Sigmoid colon (tissue), 6 donors: ENCODE measurements at regions not wholly inside any gene's neighbourhood (a gene's known extent, or its start where the extent isn't known, plus 50 kb on each side); places are given as distances from the start of the nearest gene placed in this dataset.
"Not testable (repeated sequence)": the region's sequence is repeated elsewhere in the genome, so short reads cannot be mapped to it uniquely, and the experiment has no call there.

Experiments used
- DNase-seq: peaks from one replicate; pipeline ENCODE4 v3.0.0-alpha.2; 2019
- H3K27ac ChIP-seq, 4 donors: fragments of 200-600 bp; sonication (generic); one replicate each; pipeline ENCODE4 v1.5.1; 2016 to 2019; ENCODE audit warnings: mild to moderate bottlenecking in 1 of 4
- H3K27me3 ChIP-seq, 3 donors: fragments of 200-600 bp; sonication (generic); one replicate each; pipeline ENCODE4 v1.5.1; 2019; ENCODE audit warnings: mild to moderate bottlenecking in 1 of 3
- H3K36me3 ChIP-seq, 4 donors: fragments of 200-600 bp; sonication (generic); one replicate each; pipeline ENCODE4 v1.5.1; 2016 to 2019
- H3K4me1 ChIP-seq, 4 donors: fragments of 200-600 bp; sonication (generic); one replicate each; pipeline ENCODE4 v1.5.1; 2017 to 2019
- H3K4me3 ChIP-seq, 4 donors: fragments of 200-600 bp; sonication (generic); one replicate each; pipeline ENCODE4 v1.5.1; 2017 to 2019; ENCODE audit warnings: mild to moderate bottlenecking in 2 of 4, moderate library complexity in 1 of 4
- H3K9me3 ChIP-seq, 4 donors: fragments of 200-600 bp in 3 of 4; sonication (generic) in 3 of 4; one replicate each; pipeline versions ENCODE4 v1.5.1 to v1.6.1; 2013 to 2019
- EP300 ChIP-seq, 4 donors: sonication (generic); formaldehyde crosslinking; IDR thresholded peaks; one replicate each; pipeline ENCODE4 v1.6.1; 2017; ENCODE audit warnings: antibody characterized with exemption in 4 of 4
- POLR2A ChIP-seq, 2 donors: fragments of 450-650 bp; IDR thresholded peaks; one replicate each; pipeline ENCODE4 v1.6.1; 2016; ENCODE audit warnings: antibody characterized with exemption in 2 of 2, mild to moderate bottlenecking in 2 of 2, moderate library complexity in 2 of 2
- POLR2AphosphoS5 ChIP-seq, 4 donors: sonication (generic); formaldehyde crosslinking; IDR thresholded peaks; one replicate each; pipeline ENCODE4 v1.6.1; 2017; ENCODE audit warnings: antibody characterized with exemption in 4 of 4
- WGBS, 2 donors: extraction: QIAGEN DNeasy Blood & Tissue Kit; methylation state at CpG; one replicate each; pipeline ENCODE4 v1.1.7; 2013; 5-methylcytosine and 5-hydroxymethylcytosine counted together
- intact Hi-C: fragments of 100-400 bp; cut with DNase I; formaldehyde crosslinking; loops from one replicate; pipeline ENCODE4 v1.15.1; 2023
- TF ChIP-seq, protein P1 (sequence below), 4 experiments: fragments of 450-650 bp in 3 of 4; fragments of 200-600 bp in 1 of 4; IDR thresholded peaks; one replicate each; pipeline ENCODE4 v1.5.1; 2016 to 2019; ENCODE audit warnings: antibody characterized with exemption in 4 of 4, mild to moderate bottlenecking in 3 of 4, moderate library complexity in 2 of 4
- donor health status: healthy with polysubstance abuse.
- donor health status: healthy.

DNA sequence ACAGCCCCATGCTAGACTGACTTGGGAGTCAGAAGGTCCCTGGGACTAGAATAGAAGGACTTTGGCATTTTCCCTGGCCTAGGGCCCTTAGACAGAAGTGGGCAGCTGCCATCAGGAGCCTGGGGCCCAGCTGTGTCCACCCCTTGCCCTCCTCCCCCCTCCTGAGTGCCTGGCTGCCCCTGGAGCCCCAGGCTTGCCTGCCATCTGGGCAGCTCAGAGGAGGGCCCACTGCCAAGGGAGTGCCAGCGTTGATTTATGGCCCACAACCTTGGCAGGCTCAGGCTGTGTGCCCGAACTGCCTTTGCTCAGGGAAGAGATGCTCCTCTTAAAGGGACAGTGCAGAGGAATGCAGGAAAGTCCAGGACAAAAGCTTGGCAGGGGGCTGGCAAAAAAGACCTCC lies 439.1 kb downstream of the SPATA31A7 start:
- DNase-seq, H3K4me3 ChIP-seq, H3K27me3 ChIP-seq, H3K9me3 ChIP-seq, intact Hi-C loops, H3K4me1 ChIP-seq, H3K36me3 ChIP-seq, H3K27ac ChIP-seq: not testable (repeated sequence)
- WGBS, 2 donors = no CpG with 5 or more reads among the region's 2 CpGs

DNA sequence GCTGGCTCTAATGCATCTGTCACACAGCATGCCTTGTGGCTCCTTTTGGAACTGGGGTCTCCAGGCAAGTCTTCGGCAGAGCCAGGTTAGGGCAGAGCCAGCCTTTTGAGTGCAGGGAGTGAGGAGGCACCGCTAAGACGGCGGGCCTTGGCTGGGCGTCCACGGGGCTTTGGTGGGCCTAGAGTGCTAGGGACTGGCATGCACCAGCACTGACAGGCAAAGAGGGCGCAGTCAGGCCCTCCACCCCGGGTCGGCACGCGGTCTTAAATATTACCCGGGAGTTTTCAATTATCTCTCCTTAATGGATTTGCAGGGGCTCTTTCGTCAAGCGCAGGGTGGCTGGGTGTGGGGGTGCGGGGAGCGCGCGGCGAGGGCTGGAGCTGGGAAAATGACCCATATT lies 444.4 kb downstream of the SPATA31A7 start:
- intact Hi-C loops = no loop called here
- Histone ChIP-seq H3K4me1 (no peaks in the 10 kb centered on the region), H3K27me3 (no peaks in the 10 kb centered on the region), H3K4me3 (no peak overlapping the region), H3K27ac (no peak overlapping the region), H3K36me3 (no peaks in the 10 kb centered on the region), H3K9me3 (no peaks in the 10 kb centered on the region)
- TF ChIP-seq POLR2AphosphoS5 (IDR thresholded peaks at IDR 0.05) = no peak
- TF ChIP-seq EP300 (IDR thresholded peaks at IDR 0.05) = no peak
- TF ChIP-seq POLR2A (IDR thresholded peaks at IDR 0.05) = no peak
- TF ChIP-seq, protein P1, sequence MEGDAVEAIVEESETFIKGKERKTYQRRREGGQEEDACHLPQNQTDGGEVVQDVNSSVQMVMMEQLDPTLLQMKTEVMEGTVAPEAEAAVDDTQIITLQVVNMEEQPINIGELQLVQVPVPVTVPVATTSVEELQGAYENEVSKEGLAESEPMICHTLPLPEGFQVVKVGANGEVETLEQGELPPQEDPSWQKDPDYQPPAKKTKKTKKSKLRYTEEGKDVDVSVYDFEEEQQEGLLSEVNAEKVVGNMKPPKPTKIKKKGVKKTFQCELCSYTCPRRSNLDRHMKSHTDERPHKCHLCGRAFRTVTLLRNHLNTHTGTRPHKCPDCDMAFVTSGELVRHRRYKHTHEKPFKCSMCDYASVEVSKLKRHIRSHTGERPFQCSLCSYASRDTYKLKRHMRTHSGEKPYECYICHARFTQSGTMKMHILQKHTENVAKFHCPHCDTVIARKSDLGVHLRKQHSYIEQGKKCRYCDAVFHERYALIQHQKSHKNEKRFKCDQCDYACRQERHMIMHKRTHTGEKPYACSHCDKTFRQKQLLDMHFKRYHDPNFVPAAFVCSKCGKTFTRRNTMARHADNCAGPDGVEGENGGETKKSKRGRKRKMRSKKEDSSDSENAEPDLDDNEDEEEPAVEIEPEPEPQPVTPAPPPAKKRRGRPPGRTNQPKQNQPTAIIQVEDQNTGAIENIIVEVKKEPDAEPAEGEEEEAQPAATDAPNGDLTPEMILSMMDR (IDR thresholded peaks at IDR 0.05) = no peak
- no peak for DNase-seq
- WGBS, 2 donors = no CpG with 5 or more reads among the region's 19 CpGs

DNA sequence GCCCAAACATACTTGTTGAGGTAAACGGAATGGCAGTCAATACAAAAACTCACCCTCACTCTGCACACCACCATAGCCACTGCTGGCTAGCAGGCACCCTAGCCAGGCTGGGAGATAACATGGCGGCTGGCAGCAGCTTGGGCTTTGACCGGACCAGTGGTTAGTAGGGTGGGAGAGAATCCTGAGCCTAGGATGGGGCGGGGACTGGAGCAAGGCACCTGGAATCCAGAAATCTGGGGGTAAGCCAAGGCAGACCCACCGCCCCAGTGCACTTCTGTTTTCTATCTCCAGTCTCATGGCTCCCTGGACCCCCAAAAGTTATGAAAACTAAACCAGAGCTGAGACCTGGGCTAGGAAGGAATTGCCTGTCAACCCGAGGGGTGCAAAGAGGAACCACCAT lies 474.4 kb downstream of the SPATA31A7 start:
- H3K9me3 ChIP-seq, intact Hi-C loops, H3K27me3 ChIP-seq, H3K27ac ChIP-seq, H3K4me1 ChIP-seq, H3K4me3 ChIP-seq, H3K36me3 ChIP-seq: not testable (repeated sequence)
- DNase-seq = peak; percentile 48
- 79 to 83% methylated on average over 5 of the region's 6 CpGs for WGBS, 2 donors

DNA sequence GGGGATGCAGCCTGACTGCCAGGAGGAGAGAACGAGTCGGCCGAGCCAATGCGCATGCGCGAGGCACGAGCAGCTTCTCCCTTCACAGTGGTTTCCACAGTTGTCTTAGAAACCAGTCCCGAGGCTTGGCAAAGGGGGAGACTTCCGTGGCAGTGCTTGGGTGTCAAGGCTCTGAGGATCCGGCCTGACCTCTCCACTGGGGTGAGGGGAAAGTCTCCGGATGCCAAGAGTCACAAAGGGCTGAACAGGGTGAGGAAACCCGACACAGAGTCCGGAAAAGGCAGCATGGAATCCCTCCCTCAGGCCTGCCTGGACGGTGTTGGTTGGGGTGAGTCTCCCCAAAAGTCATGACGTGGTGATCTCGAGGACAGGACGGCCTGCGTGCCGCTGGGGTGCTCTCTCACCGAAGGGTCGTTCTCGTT lies 475.5 kb downstream of the SPATA31A7 start:
- H3K9me3 ChIP-seq = peaks cover 0 to 3% (median 0%) of the 10 kb centered on the region in 4 donors
- no peak overlapping the region for H3K4me3 ChIP-seq
- H3K4me1 ChIP-seq = no peaks in the 10 kb centered on the region
- intact Hi-C loops = no loop called here
- TF ChIP-seq, protein P1 (IDR thresholded peaks at IDR 0.05) = no peak
- H3K27ac ChIP-seq = no peak overlapping the region
- H3K36me3 ChIP-seq = no peaks in the 10 kb centered on the region
- H3K27me3 ChIP-seq = no peaks in the 10 kb centered on the region
- DNase-seq = peak; percentile 39
- WGBS, 2 donors = 81 to 88% methylated on average over 22 of the region's 22 CpGs

DNA sequence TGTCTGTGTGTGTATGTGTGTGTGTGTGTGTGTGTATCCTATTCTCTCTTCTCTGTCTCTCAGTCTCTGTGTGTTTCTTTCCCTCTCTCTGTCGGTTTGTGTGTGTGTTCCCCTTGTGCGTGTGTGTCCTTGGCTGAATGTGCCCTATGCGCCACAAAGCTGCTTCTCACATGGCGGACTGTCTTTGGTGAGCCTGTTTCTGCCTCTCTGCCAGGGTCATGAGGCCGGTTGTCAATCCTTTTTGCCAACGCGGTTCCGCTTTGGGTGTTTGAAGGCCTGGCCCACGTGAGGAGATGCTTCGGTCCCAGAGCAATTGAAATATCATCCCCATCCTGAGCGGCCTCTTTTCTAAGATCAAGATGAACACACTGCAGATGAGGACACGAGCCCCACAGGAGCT lies 476.0 kb downstream of the SPATA31A7 start:
- TF ChIP-seq POLR2A (IDR thresholded peaks at IDR 0.05) (no peak), POLR2AphosphoS5 (IDR thresholded peaks at IDR 0.05) (no peak), EP300 (IDR thresholded peaks at IDR 0.05) (no peak)
- TF ChIP-seq, protein P1 (IDR thresholded peaks at IDR 0.05) = no peak
- WGBS, 2 donors = 83 to 88% methylated on average over 12 of the region's 12 CpGs
- Histone ChIP-seq H3K27ac (no peak overlapping the region), H3K36me3 (no peaks in the 10 kb centered on the region), H3K4me3 (no peak overlapping the region), H3K9me3 (peaks cover 0 to 3% (median 0%) of the 10 kb centered on the region in 4 donors), H3K4me1 (no peaks in the 10 kb centered on the region), H3K27me3 (no peaks in the 10 kb centered on the region)
- intact Hi-C loops = no loop called here
- no peak for DNase-seq

DNA sequence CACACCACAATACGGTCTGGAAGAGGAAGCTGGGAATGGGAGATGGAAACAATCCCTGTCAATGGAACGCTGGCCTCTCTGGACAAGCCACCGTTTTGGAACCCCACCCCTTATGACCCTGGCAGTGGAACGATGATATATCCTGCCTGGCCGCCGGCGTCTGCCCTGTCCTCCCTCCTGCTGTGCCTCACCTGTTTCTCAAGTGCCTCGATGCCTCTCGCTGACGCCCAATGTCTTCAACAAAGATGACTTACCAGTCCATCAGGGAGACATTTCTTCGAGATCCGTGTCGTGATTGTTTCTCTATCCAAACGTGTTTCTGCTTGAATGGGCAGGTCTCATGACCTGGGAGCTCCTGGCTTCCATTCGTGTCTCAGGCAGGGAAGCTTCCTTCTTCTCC lies 476.5 kb downstream of the SPATA31A7 start:
- H3K27ac ChIP-seq = no peak overlapping the region
- WGBS, 2 donors = 88% methylated on average over 15 of the region's 15 CpGs
- H3K4me3 ChIP-seq = no peak overlapping the region
- H3K9me3 ChIP-seq = peaks cover 0 to 3% (median 0%) of the 10 kb centered on the region in 4 donors
- peak; percentile 38 for DNase-seq
- H3K27me3 ChIP-seq = no peaks in the 10 kb centered on the region
- no peaks in the 10 kb centered on the region for H3K36me3 ChIP-seq
- TF ChIP-seq, protein P1 (IDR thresholded peaks at IDR 0.05) = no peak
- no peak for TF ChIP-seq EP300 (IDR thresholded peaks at IDR 0.05)
- TF ChIP-seq POLR2A (IDR thresholded peaks at IDR 0.05) = no peak
- no peak for TF ChIP-seq POLR2AphosphoS5 (IDR thresholded peaks at IDR 0.05)
- H3K4me1 ChIP-seq = no peaks in the 10 kb centered on the region
- intact Hi-C loops = no loop called here
